ENCODE measurements at regions not wholly inside any gene's neighbourhood (a gene's known extent, or its start where the extent isn't known, plus 50 kb on each side); places are given as distances from the start of the nearest gene placed in this dataset.

DNA sequence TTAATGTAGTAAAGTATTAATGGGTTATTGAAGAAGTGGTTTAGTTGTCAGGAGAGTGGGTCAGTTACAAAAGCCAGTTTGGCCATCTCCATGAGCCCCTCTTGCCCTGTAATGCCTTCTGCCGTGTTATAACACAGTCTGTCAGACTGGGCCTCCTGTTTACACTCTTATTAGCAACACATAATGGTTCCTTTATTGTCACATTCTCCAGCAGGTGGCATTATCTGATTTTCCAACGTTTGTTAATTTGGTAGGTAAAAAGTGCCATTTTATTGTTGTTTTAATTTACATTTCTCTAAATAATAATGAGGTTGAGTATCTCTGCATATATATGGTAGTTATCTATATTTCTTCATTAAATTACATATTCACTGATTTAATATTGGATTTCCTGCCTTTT lies 560.8 kb downstream of the FGF13 start:
- TF ChIP-seq TAF1 (IDR thresholded peaks at IDR 0.05; ENCODE audit: borderline replicate concordance, insufficient read depth, low read length) (no peak), POLR2AphosphoS5 (IDR thresholded peaks at IDR 0.05; ENCODE audit: low read depth, low read length) (no peak)
- TF ChIP-seq, protein P1, sequence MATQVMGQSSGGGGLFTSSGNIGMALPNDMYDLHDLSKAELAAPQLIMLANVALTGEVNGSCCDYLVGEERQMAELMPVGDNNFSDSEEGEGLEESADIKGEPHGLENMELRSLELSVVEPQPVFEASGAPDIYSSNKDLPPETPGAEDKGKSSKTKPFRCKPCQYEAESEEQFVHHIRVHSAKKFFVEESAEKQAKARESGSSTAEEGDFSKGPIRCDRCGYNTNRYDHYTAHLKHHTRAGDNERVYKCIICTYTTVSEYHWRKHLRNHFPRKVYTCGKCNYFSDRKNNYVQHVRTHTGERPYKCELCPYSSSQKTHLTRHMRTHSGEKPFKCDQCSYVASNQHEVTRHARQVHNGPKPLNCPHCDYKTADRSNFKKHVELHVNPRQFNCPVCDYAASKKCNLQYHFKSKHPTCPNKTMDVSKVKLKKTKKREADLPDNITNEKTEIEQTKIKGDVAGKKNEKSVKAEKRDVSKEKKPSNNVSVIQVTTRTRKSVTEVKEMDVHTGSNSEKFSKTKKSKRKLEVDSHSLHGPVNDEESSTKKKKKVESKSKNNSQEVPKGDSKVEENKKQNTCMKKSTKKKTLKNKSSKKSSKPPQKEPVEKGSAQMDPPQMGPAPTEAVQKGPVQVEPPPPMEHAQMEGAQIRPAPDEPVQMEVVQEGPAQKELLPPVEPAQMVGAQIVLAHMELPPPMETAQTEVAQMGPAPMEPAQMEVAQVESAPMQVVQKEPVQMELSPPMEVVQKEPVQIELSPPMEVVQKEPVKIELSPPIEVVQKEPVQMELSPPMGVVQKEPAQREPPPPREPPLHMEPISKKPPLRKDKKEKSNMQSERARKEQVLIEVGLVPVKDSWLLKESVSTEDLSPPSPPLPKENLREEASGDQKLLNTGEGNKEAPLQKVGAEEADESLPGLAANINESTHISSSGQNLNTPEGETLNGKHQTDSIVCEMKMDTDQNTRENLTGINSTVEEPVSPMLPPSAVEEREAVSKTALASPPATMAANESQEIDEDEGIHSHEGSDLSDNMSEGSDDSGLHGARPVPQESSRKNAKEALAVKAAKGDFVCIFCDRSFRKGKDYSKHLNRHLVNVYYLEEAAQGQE (IDR thresholded peaks at IDR 0.05; ENCODE audit: insufficient read depth in 1 of 2, low read depth in 2 of 2, low read length in 2 of 2) = no peak

Measured in PFSK-1 (cell line).